GM23338 (cell line): ENCODE measurements at regions not wholly inside any gene's neighbourhood (a gene's known extent, or its start where the extent isn't known, plus 50 kb on each side); places are given as distances from the start of the nearest gene placed in this dataset.

ENCODE experiments used
- ATAC-seq: fragments of 200-7000 bp; cut with Tn5 transposase; 3 replicates; pipeline ENCODE4 v1.9.1; 2020
- DNase-seq: peaks from one replicate; pipeline ENCODE4 v3.0.0-alpha.2; 2015; ENCODE audit warnings: low spot score
- H2AFZ ChIP-seq: fragments of 200-600 bp; sonication (generic); 2 replicates; pipeline ENCODE4 v1.8.0; 2016; ENCODE audit warnings: antibody characterized with exemption, mild to moderate bottlenecking, moderate library complexity
- H3F3A ChIP-seq: fragments of 200-600 bp; sonication (generic); replicated peaks from 2 replicates; pipeline ENCODE4 v1.8.0; 2017; ENCODE audit warnings: antibody characterized with exemption, mixed run types, low read depth
- H3K27ac ChIP-seq: fragments of 200-600 bp; sonication (generic); 2 replicates; pipeline ENCODE4 v1.6.1; 2016; ENCODE audit warnings: low read depth
- H3K27me3 ChIP-seq: fragments of 200-600 bp; sonication (generic); 2 replicates; pipeline ENCODE4 v1.8.0; 2016; ENCODE audit warnings: mild to moderate bottlenecking, mixed run types, moderate library complexity; ENCODE audit not compliant: insufficient read depth
- H3K36me3 ChIP-seq: fragments of 200-600 bp; sonication (generic); 2 replicates; pipeline ENCODE4 v1.8.0; 2016; ENCODE audit warnings: mild to moderate bottlenecking; ENCODE audit not compliant: insufficient read depth
- H3K4me1 ChIP-seq: fragments of 200-600 bp; sonication (generic); 2 replicates; pipeline ENCODE4 v1.8.0; 2016; ENCODE audit warnings: mild to moderate bottlenecking, moderate library complexity; ENCODE audit not compliant: insufficient read depth
- H3K4me2 ChIP-seq: fragments of 200-600 bp; sonication (generic); 2 replicates; pipeline ENCODE4 v1.7.1; 2017; ENCODE audit warnings: mixed run types
- H3K4me3 ChIP-seq: fragments of 200-600 bp; sonication (generic); 2 replicates; pipeline ENCODE4 v1.6.1; 2016; ENCODE audit warnings: mixed run types
- H3K79me2 ChIP-seq: fragments of 200-600 bp; sonication (generic); replicated peaks from 2 replicates; pipeline ENCODE4 v1.8.0; 2017; ENCODE audit warnings: mild to moderate bottlenecking; ENCODE audit not compliant: insufficient read depth
- H3K9me2 ChIP-seq: fragments of 200-600 bp; sonication (generic); 2 replicates; pipeline ENCODE4 v1.8.0; 2017; ENCODE audit not compliant: insufficient read depth
- H4K20me1 ChIP-seq: fragments of 200-600 bp; sonication (generic); replicated peaks from 2 replicates; pipeline ENCODE4 v1.8.0; 2017; ENCODE audit warnings: mild to moderate bottlenecking; ENCODE audit not compliant: insufficient read depth
- H3K27ac Mint-ChIP-seq: 2 replicates; pipeline ENCODE4 v1.8.0; 2020; ENCODE audit warnings: inconsistent platforms, mild to moderate bottlenecking, moderate library complexity, mixed read lengths
- H3K27me3 Mint-ChIP-seq: 3 replicates; pipeline ENCODE4 v1.8.0; 2022; ENCODE audit warnings: low read depth, mild to moderate bottlenecking, moderate library complexity, mixed read lengths, inconsistent platforms; ENCODE audit not compliant: insufficient read depth, poor library complexity
- H3K36me3 Mint-ChIP-seq: 3 replicates; pipeline ENCODE4 v1.8.0; 2021; ENCODE audit warnings: low read depth, mild to moderate bottlenecking, inconsistent platforms, moderate library complexity, mixed read lengths
- H3K4me1 Mint-ChIP-seq: 3 replicates; pipeline ENCODE4 v1.8.0; 2020; ENCODE audit warnings: mild to moderate bottlenecking, inconsistent platforms, mixed read lengths
- H3K4me3 Mint-ChIP-seq: 3 replicates; pipeline ENCODE4 v1.8.0; 2021; ENCODE audit warnings: moderate library complexity, mild to moderate bottlenecking, inconsistent platforms, mixed read lengths
- H3K9me3 Mint-ChIP-seq: 3 replicates; pipeline ENCODE4 v1.8.0; 2020; ENCODE audit warnings: moderate library complexity, mild to moderate bottlenecking, inconsistent platforms, mixed read lengths
- TF ChIP-seq, protein P1 (sequence below), 2 experiments: fragments of 200-600 bp in 1 of 2; sonication (generic) in 1 of 2; conservative IDR thresholded peaks; 2 replicates each; pipeline versions ENCODE4 v1.5.1 to v1.6.1; 2016 to 2017; ENCODE audit warnings: antibody characterized with exemption in 2 of 2, low read depth in 2 of 2, mild to moderate bottlenecking in 2 of 2, moderate library complexity in 1 of 2
- TF ChIP-seq, protein P2 (sequence below): fragments of 250-450 bp; sonication (Bioruptor Pico); IDR thresholded peaks from 2 replicates; pipeline ENCODE4 v1.5.0; 2020; ENCODE audit warnings: mild to moderate bottlenecking, moderate library complexity

DNA sequence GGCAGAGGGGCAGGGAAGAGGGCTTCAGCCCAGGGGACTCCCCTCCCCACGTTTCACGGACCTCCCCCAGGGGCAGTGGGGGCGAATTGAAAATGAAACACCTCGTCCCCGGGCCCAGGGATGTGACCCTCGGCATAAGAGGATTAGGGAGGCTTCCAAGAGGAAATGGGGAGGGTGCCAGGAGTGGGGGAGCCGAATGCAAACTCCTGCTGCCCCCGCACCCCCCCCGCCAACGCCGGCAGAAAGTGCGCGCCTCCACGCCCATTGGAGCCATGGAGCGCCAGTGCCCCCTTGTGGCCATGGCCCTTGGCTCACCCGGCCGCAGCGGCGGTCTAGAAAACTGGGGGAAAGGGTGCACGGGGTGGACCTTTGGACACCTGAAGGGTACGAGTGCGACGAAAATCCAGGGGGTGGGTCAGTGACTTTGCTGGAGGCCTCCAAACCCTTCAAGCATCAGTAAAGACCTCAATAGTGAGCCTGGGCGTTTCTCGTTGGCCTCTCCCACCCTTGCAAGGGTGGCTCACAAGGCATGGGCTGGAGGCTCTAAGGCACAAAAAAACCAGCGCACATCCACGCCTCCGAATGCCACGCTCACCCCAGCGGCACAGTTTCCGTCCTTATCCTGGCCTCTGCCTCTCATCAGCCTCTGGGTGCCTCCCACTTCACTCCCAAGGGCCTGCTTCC, 120.8 kb upstream of the PJA1 start:
- ATAC-seq (peak; percentile 75), DNase-seq (peak; percentile 53)
- Histone ChIP-seq H3K4me2 (peak overlapping the region; percentile 68), H4K20me1 (no peaks in the 10 kb centered on the region), H3K27me3 (peaks cover 48% of the 10 kb centered on the region), H3K4me3 (peak overlapping the region; percentile 51), H3K36me3 (no peaks in the 10 kb centered on the region), H2AFZ (peak overlapping the region; percentile 76; the same call in 1 of the 2 replicates), H3K79me2 (no peaks in the 10 kb centered on the region), H3F3A (no peaks in the 10 kb centered on the region), H3K27ac (no peak overlapping the region), H3K4me1 (no peaks in the 10 kb centered on the region; the same call in 1 of the 2 replicates), H3K9me2 (no peaks in the 10 kb centered on the region)
- Mint-ChIP-seq H3K27ac (no peak overlapping the region), H3K4me1 (peaks cover 18% of the 10 kb centered on the region; the same call in 2 of the 3 replicates), H3K27me3 (peaks cover 24% of the 10 kb centered on the region), H3K4me3 (peak overlapping the region; percentile 53), H3K36me3 (no peaks in the 10 kb centered on the region), H3K9me3 (no peaks in the 10 kb centered on the region)
- TF ChIP-seq, protein P1, sequence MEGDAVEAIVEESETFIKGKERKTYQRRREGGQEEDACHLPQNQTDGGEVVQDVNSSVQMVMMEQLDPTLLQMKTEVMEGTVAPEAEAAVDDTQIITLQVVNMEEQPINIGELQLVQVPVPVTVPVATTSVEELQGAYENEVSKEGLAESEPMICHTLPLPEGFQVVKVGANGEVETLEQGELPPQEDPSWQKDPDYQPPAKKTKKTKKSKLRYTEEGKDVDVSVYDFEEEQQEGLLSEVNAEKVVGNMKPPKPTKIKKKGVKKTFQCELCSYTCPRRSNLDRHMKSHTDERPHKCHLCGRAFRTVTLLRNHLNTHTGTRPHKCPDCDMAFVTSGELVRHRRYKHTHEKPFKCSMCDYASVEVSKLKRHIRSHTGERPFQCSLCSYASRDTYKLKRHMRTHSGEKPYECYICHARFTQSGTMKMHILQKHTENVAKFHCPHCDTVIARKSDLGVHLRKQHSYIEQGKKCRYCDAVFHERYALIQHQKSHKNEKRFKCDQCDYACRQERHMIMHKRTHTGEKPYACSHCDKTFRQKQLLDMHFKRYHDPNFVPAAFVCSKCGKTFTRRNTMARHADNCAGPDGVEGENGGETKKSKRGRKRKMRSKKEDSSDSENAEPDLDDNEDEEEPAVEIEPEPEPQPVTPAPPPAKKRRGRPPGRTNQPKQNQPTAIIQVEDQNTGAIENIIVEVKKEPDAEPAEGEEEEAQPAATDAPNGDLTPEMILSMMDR (conservative IDR thresholded peaks at IDR 0.05; ENCODE audit: low read depth in 2 of 2) = peak; percentile 58 to 84
- TF ChIP-seq, protein P2, sequence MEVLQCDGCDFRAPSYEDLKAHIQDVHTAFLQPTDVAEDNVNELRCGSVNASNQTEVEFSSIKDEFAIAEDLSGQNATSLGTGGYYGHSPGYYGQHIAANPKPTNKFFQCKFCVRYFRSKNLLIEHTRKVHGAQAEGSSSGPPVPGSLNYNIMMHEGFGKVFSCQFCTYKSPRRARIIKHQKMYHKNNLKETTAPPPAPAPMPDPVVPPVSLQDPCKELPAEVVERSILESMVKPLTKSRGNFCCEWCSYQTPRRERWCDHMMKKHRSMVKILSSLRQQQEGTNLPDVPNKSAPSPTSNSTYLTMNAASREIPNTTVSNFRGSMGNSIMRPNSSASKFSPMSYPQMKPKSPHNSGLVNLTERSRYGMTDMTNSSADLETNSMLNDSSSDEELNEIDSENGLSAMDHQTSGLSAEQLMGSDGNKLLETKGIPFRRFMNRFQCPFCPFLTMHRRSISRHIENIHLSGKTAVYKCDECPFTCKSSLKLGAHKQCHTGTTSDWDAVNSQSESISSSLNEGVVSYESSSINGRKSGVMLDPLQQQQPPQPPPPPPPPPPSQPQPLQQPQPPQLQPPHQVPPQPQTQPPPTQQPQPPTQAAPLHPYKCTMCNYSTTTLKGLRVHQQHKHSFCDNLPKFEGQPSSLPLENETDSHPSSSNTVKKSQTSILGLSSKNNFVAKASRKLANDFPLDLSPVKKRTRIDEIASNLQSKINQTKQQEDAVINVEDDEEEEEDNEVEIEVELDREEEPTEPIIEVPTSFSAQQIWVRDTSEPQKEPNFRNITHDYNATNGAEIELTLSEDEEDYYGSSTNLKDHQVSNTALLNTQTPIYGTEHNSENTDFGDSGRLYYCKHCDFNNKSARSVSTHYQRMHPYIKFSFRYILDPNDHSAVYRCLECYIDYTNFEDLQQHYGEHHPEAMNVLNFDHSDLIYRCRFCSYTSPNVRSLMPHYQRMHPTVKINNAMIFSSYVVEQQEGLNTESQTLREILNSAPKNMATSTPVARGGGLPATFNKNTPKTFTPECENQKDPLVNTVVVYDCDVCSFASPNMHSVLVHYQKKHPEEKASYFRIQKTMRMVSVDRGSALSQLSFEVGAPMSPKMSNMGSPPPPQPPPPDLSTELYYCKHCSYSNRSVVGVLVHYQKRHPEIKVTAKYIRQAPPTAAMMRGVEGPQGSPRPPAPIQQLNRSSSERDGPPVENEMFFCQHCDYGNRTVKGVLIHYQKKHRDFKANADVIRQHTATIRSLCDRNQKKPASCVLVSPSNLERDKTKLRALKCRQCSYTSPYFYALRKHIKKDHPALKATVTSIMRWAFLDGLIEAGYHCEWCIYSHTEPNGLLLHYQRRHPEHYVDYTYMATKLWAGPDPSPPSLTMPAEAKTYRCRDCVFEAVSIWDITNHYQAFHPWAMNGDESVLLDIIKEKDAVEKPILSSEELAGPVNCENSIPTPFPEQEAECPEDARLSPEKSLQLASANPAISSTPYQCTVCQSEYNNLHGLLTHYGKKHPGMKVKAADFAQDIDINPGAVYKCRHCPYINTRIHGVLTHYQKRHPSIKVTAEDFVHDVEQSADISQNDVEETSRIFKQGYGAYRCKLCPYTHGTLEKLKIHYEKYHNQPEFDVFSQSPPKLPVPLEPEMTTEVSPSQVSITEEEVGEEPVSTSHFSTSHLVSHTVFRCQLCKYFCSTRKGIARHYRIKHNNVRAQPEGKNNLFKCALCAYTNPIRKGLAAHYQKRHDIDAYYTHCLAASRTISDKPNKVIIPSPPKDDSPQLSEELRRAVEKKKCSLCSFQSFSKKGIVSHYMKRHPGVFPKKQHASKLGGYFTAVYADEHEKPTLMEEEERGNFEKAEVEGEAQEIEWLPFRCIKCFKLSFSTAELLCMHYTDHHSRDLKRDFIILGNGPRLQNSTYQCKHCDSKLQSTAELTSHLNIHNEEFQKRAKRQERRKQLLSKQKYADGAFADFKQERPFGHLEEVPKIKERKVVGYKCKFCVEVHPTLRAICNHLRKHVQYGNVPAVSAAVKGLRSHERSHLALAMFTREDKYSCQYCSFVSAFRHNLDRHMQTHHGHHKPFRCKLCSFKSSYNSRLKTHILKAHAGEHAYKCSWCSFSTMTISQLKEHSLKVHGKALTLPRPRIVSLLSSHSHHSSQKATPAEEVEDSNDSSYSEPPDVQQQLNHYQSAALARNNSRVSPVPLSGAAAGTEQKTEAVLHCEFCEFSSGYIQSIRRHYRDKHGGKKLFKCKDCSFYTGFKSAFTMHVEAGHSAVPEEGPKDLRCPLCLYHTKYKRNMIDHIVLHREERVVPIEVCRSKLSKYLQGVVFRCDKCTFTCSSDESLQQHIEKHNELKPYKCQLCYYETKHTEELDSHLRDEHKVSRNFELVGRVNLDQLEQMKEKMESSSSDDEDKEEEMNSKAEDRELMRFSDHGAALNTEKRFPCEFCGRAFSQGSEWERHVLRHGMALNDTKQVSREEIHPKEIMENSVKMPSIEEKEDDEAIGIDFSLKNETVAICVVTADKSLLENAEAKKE (CRISPR knock-in tag) = no peak
